PC-3 (cell line): ENCODE measurements at regions not wholly inside any gene's neighbourhood (a gene's known extent, or its start where the extent isn't known, plus 50 kb on each side); places are given as distances from the start of the nearest gene placed in this dataset.

Source experiments
- CTCF ChIP-seq: fragments of 300-600 bp; sonication (generic); conservative IDR thresholded peaks from 2 replicates; pipeline ENCODE4 v1.5.1; 2017; ENCODE audit warnings: antibody characterized with exemption, low read depth, mild to moderate bottlenecking, low read length
- EZH2 ChIP-seq: fragments of 300-600 bp; sonication (generic); IDR thresholded peaks from one replicate; pipeline ENCODE4 v1.6.1; 2017; ENCODE audit warnings: antibody characterized with exemption, mild to moderate bottlenecking, low read length; ENCODE audit not compliant: unreplicated experiment
- EZH2phosphoT487 ChIP-seq: fragments of 300-600 bp; sonication (generic); IDR thresholded peaks from 2 replicates; pipeline ENCODE4 v1.6.1; 2018; ENCODE audit warnings: mild to moderate bottlenecking, antibody characterized with exemption, low read length, borderline replicate concordance

GRCh38 chr4:154989511-154989910, 208.4 kb downstream of the RBM46 start:
- no peak for TF ChIP-seq CTCF
- TF ChIP-seq EZH2, result no peak
- no peak for TF ChIP-seq EZH2phosphoT487
